HCT116 (cell line): ENCODE measurements at regions not wholly inside any gene's neighbourhood (a gene's known extent, or its start where the extent isn't known, plus 50 kb on each side); places are given as distances from the start of the nearest gene placed in this dataset.

Experiments used
- ELF1 ChIP-seq: IDR thresholded peaks from 2 replicates; pipeline ENCODE4 v1.6.1; 2012; ENCODE audit warnings: low read depth, borderline replicate concordance
- JUND ChIP-seq: IDR thresholded peaks from 2 replicates; pipeline ENCODE4 v1.6.1; 2012
- POLR2A ChIP-seq: IDR thresholded peaks from 2 replicates; pipeline ENCODE4 v1.7.0; 2011; ENCODE audit warnings: borderline replicate concordance; ENCODE audit not compliant: insufficient read depth, insufficient read length; ENCODE audit errors: extremely low read depth
- ZNF274 ChIP-seq: fragments of 200-500 bp; sonication (Bioruptor generic); IDR thresholded peaks from 2 replicates; pipeline ENCODE4 v1.6.1; 2014; ENCODE audit warnings: mild to moderate bottlenecking, low read depth, low read length, inconsistent platforms
- TF ChIP-seq, protein P1 (sequence below), 3 experiments: fragments of 200-600 bp in 1 of 3; sonication (generic) in 1 of 3; IDR thresholded peaks in 2 of 3; conservative IDR thresholded peaks in 1 of 3; 2 replicates each; pipeline ENCODE4 v1.5.1; 2012 to 2017; ENCODE audit warnings: low read depth in 2 of 3, low read length in 2 of 3, antibody characterized with exemption in 1 of 3, borderline replicate concordance in 1 of 3, control low read depth in 1 of 3, mild to moderate bottlenecking in 1 of 3, mixed read lengths in 1 of 3, mixed run types in 1 of 3, moderate library complexity in 1 of 3; ENCODE audit not compliant: insufficient read depth in 1 of 3
- TF ChIP-seq, protein P2 (sequence below): IDR thresholded peaks from 2 replicates; pipeline ENCODE4 v1.6.1; 2011; ENCODE audit warnings: mild to moderate bottlenecking, low read length, moderate library complexity; ENCODE audit not compliant: insufficient replicate concordance; ENCODE audit errors: extremely low read depth

DNA sequence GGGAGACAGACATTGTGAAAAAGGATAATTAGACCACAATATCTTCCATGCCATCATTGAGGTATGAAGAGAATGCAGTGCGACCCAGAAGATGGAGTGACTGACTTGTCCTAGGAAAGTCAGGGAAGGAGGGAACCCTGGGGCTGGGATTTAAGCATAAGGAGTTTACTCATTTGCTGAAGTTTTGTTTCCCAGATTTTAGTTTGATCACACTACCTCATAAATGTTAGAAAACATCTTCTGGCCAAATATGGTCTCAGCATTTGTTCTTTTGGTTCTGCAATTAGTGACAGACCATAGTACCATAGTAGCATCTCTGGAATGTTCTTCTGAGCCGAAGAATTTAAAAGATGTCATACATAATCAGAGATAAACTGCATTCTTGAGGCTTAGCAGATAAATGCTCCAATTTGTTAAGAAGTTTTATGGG lies 96.5 kb upstream of the PGRMC2 start:
- TF ChIP-seq ELF1, result no peak
- TF ChIP-seq, protein P1, sequence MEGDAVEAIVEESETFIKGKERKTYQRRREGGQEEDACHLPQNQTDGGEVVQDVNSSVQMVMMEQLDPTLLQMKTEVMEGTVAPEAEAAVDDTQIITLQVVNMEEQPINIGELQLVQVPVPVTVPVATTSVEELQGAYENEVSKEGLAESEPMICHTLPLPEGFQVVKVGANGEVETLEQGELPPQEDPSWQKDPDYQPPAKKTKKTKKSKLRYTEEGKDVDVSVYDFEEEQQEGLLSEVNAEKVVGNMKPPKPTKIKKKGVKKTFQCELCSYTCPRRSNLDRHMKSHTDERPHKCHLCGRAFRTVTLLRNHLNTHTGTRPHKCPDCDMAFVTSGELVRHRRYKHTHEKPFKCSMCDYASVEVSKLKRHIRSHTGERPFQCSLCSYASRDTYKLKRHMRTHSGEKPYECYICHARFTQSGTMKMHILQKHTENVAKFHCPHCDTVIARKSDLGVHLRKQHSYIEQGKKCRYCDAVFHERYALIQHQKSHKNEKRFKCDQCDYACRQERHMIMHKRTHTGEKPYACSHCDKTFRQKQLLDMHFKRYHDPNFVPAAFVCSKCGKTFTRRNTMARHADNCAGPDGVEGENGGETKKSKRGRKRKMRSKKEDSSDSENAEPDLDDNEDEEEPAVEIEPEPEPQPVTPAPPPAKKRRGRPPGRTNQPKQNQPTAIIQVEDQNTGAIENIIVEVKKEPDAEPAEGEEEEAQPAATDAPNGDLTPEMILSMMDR (IDR thresholded peaks at IDR 0.05 in 2 of 3, conservative IDR thresholded peaks at IDR 0.05 in 1 of 3; ENCODE audit: borderline replicate concordance in 1 of 3, insufficient read depth in 1 of 3, low read depth in 2 of 3, low read length in 2 of 3), result no peak
- TF ChIP-seq JUND, result no peak
- TF ChIP-seq, protein P2, sequence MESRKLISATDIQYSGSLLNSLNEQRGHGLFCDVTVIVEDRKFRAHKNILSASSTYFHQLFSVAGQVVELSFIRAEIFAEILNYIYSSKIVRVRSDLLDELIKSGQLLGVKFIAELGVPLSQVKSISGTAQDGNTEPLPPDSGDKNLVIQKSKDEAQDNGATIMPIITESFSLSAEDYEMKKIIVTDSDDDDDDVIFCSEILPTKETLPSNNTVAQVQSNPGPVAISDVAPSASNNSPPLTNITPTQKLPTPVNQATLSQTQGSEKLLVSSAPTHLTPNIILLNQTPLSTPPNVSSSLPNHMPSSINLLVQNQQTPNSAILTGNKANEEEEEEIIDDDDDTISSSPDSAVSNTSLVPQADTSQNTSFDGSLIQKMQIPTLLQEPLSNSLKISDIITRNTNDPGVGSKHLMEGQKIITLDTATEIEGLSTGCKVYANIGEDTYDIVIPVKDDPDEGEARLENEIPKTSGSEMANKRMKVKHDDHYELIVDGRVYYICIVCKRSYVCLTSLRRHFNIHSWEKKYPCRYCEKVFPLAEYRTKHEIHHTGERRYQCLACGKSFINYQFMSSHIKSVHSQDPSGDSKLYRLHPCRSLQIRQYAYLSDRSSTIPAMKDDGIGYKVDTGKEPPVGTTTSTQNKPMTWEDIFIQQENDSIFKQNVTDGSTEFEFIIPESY, result no peak
- TF ChIP-seq ZNF274, result no peak
- no peak for TF ChIP-seq POLR2A
